ENCODE measurements at regions not wholly inside any gene's neighbourhood (a gene's known extent, or its start where the extent isn't known, plus 50 kb on each side); places are given as distances from the start of the nearest gene placed in this dataset.

DNA sequence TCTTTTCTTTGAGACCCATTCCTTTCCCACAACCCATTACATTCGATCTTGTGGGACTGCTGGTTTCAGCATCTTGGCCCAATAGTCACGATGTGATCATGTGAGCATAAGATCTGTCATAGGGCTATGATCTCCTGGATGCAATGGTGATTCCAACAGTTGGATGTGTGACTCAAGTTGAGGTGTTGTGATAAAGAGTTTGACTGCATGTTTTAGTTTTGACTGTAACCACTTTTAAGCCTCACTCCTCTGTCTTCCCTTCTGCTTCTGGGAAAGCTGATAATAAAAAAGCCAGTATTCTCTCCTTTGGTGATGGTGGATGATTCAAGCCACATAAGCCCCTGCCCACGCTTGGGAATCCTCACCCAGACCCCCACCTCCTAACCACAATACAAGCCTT lies 117.0 kb upstream of the ASCC3 start:
- TF ChIP-seq ZFP3 (CRISPR knock-in tag; IDR thresholded peaks at IDR 0.05) (no peak), ZNF565 (CRISPR knock-in tag; conservative IDR thresholded peaks at IDR 0.05; ENCODE audit: low read depth) (no peak), TOX (CRISPR knock-in tag; IDR thresholded peaks at IDR 0.05; ENCODE audit: borderline replicate concordance) (no peak), ISL1 (CRISPR knock-in tag; IDR thresholded peaks at IDR 0.05) (no peak), ZNF70 (CRISPR knock-in tag; IDR thresholded peaks at IDR 0.05) (no peak)

DNA sequence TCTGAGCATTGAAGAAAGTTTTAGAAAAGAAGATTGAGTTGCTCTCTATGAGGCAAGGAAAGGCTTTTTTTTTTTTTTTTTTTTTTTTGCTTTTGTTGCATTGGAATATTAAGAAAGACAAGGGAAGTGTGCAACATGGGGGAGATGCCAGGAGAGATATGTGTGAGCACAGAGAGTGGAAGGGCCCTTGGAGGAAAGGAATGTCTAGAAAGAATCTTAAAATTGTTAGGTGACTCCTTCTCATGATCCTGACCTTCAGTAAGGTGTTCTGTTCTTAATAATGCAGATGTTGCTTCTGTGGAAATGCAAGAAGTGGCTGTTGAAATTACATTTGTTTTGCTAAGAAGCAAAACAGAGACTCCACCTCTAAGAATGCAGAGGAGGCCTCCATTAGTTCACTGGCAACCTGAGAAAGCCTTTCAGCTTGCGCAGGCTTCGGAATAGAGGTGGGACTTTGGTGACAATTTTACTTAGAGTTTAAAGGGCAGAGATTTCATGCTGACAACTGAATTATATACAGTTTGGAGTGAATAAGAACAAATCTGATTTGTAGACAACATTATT lies 118.0 kb upstream of the ASCC3 start:
- no peak for TF ChIP-seq TOX (CRISPR knock-in tag; IDR thresholded peaks at IDR 0.05; ENCODE audit: borderline replicate concordance)
- TF ChIP-seq, protein P1, sequence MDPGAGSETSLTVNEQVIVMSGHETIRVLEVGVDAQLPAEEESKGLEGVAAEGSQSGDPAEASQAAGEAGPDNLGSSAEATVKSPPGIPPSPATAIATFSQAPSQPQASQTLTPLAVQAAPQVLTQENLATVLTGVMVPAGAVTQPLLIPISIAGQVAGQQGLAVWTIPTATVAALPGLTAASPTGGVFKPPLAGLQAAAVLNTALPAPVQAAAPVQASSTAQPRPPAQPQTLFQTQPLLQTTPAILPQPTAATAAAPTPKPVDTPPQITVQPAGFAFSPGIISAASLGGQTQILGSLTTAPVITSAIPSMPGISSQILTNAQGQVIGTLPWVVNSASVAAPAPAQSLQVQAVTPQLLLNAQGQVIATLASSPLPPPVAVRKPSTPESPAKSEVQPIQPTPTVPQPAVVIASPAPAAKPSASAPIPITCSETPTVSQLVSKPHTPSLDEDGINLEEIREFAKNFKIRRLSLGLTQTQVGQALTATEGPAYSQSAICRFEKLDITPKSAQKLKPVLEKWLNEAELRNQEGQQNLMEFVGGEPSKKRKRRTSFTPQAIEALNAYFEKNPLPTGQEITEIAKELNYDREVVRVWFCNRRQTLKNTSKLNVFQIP (CRISPR knock-in tag; IDR thresholded peaks at IDR 0.05; ENCODE audit: borderline replicate concordance, low read depth) = no peak
- ATAC-seq = no peak

More for the DNA sequence above, 117.0 kb upstream of the ASCC3 start:
- ATAC-seq = no peak

DNA sequence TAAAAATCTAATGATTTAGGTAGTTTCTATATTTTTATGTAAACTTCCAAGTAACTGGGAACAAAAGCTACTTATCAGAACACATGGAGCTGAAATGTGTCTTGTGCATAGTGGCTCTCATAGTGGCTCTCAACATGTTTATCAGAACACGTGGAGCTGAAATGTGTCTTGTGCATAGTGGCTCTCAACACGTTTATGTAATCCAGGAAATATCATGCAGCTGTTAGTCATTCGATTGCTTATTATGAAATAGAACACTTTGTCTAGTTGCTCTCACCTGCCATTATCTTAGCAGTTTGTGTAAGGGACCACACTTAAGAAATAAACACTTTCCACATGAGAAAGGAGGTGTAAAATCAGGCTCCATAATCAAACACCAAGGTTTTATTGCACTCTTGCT lies 119.2 kb upstream of the ASCC3 start:
- TF ChIP-seq TOX (CRISPR knock-in tag; IDR thresholded peaks at IDR 0.05; ENCODE audit: borderline replicate concordance) = no peak
- no peak for ATAC-seq

DNA sequence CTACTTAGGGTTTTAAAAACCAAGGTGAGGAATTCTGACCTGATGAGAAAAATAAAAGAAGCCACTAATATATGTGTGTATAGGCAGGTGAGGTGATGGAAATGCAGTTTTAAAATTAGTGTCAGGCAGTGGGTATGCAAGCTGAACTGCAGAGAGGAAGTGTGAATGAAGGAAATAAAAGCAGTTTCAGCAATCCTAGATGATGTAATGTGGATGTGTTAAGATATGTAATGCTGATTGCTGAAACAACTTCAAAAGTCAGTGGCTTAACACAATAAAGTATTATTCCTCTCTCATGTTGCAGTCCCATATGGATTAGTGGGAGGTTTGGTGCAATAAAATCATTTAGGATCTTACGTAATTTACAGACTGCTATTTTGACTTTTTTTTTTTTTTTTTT lies 119.9 kb upstream of the ASCC3 start:
- ATAC-seq = no peak
- TF ChIP-seq RARB (CRISPR knock-in tag; IDR thresholded peaks at IDR 0.05) (no peak), SNAI2 (CRISPR knock-in tag; IDR thresholded peaks at IDR 0.05) (no peak)

DNA sequence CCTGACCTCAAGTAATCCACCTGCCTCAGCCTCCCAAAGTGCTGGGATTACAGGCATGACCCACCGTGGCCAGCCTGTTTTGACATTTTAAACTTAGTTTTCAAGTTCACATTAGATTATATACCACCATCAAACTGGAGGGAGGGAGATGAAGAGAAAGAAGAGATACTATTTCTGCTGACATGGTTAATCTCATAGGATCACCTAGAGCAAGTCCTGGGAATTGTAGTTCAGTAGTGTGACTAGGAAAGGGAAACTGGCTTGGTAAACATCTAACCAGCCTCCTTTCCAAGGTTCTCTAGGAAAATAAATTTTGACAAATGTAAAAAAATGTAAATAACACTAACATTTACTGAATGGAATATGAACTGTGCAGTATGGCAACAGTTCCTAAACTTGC lies 120.5 kb upstream of the ASCC3 start:
- TF ChIP-seq ZFP3 (CRISPR knock-in tag; IDR thresholded peaks at IDR 0.05) (no peak), CSDC2 (CRISPR knock-in tag; IDR thresholded peaks at IDR 0.05) (no peak)
- TF ChIP-seq, protein P2, sequence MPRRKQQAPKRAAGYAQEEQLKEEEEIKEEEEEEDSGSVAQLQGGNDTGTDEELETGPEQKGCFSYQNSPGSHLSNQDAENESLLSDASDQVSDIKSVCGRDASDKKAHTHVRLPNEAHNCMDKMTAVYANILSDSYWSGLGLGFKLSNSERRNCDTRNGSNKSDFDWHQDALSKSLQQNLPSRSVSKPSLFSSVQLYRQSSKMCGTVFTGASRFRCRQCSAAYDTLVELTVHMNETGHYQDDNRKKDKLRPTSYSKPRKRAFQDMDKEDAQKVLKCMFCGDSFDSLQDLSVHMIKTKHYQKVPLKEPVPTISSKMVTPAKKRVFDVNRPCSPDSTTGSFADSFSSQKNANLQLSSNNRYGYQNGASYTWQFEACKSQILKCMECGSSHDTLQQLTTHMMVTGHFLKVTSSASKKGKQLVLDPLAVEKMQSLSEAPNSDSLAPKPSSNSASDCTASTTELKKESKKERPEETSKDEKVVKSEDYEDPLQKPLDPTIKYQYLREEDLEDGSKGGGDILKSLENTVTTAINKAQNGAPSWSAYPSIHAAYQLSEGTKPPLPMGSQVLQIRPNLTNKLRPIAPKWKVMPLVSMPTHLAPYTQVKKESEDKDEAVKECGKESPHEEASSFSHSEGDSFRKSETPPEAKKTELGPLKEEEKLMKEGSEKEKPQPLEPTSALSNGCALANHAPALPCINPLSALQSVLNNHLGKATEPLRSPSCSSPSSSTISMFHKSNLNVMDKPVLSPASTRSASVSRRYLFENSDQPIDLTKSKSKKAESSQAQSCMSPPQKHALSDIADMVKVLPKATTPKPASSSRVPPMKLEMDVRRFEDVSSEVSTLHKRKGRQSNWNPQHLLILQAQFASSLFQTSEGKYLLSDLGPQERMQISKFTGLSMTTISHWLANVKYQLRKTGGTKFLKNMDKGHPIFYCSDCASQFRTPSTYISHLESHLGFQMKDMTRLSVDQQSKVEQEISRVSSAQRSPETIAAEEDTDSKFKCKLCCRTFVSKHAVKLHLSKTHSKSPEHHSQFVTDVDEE (CRISPR knock-in tag; IDR thresholded peaks at IDR 0.05) = no peak
- no peak for ATAC-seq

DNA sequence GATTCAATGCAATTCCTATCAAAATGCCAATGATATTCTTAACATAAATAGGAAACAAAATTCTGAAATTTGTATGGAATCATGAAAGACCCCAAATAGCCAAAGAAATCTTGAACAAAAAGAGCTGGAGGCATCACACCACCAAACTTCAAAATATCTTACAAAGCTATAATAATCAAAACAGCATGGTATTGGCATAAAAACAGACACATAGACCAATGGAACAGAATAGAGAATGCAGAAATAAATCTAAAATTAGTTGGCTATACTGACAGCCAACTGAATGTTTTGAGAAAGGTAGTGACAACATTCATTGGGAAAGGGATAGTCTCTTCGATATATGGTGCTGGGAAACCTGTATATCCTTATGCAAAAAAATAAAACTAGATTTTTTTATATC lies 121.9 kb upstream of the ASCC3 start:
- no peak for ATAC-seq
- no peak for TF ChIP-seq SNAI2 (CRISPR knock-in tag; IDR thresholded peaks at IDR 0.05)
- TF ChIP-seq, protein P3, sequence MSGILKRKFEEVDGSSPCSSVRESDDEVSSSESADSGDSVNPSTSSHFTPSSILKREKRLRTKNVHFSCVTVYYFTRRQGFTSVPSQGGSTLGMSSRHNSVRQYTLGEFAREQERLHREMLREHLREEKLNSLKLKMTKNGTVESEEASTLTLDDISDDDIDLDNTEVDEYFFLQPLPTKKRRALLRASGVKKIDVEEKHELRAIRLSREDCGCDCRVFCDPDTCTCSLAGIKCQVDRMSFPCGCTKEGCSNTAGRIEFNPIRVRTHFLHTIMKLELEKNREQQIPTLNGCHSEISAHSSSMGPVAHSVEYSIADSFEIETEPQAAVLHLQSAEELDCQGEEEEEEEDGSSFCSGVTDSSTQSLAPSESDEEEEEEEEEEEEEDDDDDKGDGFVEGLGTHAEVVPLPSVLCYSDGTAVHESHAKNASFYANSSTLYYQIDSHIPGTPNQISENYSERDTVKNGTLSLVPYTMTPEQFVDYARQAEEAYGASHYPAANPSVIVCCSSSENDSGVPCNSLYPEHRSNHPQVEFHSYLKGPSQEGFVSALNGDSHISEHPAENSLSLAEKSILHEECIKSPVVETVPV (CRISPR knock-in tag; IDR thresholded peaks at IDR 0.05) = no peak
- TF ChIP-seq CSDC2 (CRISPR knock-in tag; IDR thresholded peaks at IDR 0.05) = no peak
- TF ChIP-seq, protein P4, sequence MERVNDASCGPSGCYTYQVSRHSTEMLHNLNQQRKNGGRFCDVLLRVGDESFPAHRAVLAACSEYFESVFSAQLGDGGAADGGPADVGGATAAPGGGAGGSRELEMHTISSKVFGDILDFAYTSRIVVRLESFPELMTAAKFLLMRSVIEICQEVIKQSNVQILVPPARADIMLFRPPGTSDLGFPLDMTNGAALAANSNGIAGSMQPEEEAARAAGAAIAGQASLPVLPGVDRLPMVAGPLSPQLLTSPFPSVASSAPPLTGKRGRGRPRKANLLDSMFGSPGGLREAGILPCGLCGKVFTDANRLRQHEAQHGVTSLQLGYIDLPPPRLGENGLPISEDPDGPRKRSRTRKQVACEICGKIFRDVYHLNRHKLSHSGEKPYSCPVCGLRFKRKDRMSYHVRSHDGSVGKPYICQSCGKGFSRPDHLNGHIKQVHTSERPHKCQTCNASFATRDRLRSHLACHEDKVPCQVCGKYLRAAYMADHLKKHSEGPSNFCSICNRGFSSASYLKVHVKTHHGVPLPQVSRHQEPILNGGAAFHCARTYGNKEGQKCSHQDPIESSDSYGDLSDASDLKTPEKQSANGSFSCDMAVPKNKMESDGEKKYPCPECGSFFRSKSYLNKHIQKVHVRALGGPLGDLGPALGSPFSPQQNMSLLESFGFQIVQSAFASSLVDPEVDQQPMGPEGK (CRISPR knock-in tag; IDR thresholded peaks at IDR 0.05; ENCODE audit: borderline replicate concordance) = no peak
- no peak for TF ChIP-seq ZFP3 (CRISPR knock-in tag; IDR thresholded peaks at IDR 0.05)
- TF ChIP-seq TOX (CRISPR knock-in tag; IDR thresholded peaks at IDR 0.05; ENCODE audit: borderline replicate concordance) = no peak
- TF ChIP-seq OSR1 (CRISPR knock-in tag; IDR thresholded peaks at IDR 0.05) = no peak
- no peak for TF ChIP-seq TCF4 (CRISPR knock-in tag; IDR thresholded peaks at IDR 0.05; ENCODE audit: borderline replicate concordance)
- no peak for TF ChIP-seq ESRRG (CRISPR knock-in tag; IDR thresholded peaks at IDR 0.05)
- TF ChIP-seq, protein P1 (CRISPR knock-in tag; IDR thresholded peaks at IDR 0.05; ENCODE audit: borderline replicate concordance, low read depth) = no peak
- TF ChIP-seq PPARA (CRISPR knock-in tag; IDR thresholded peaks at IDR 0.05; ENCODE audit: borderline replicate concordance) = no peak
- no peak for TF ChIP-seq GLIS3 (CRISPR knock-in tag; IDR thresholded peaks at IDR 0.05)
